IMR-90 (cell line): ENCODE measurements at regions not wholly inside any gene's neighbourhood (a gene's known extent, or its start where the extent isn't known, plus 50 kb on each side); places are given as distances from the start of the nearest gene placed in this dataset.

Experiments
- ATAC-seq: fragments of 200-7000 bp; cut with Tn5 transposase; 2 replicates; pipeline ENCODE4 v1.9.1; 2020; ENCODE audit warnings: low read depth, mild to moderate bottlenecking, moderate library complexity
- BruUV-seq: library from RNA; stranded (reverse); fragments of 400-500 nt; replicated peaks from 2 replicates; lab custom pipeline; 2021; lab: Mats Ljungman, UMichigan
- CTCF ChIA-PET: fragments of 300-600 bp; formaldehyde crosslinking; extraction: SDS; loops from one replicate; lab custom pipeline; 2021; ENCODE audit warnings: antibody characterized with exemption; lab: Yijun Ruan, JAX
- POLR2A ChIA-PET: fragments of 300-600 bp; sonication (Branson Sonifier 250); formaldehyde crosslinking; loops from one replicate; lab custom pipeline; 2022; ENCODE audit warnings: antibody characterized with exemption; ENCODE audit not compliant: unreplicated experiment; lab: Charles Lee
- DNase-seq: peaks from one replicate; pipeline ENCODE4 v3.0.0; 2013
- H2AFZ ChIP-seq: replicated peaks from 2 replicates; pipeline ENCODE3; 2013; ENCODE audit warnings: low read length, mild to moderate bottlenecking; ENCODE audit not compliant: poor library complexity
- H2AK5ac ChIP-seq: 2 replicates; pipeline ENCODE4 v1.6.1; 2013; ENCODE audit warnings: low read depth, low read length, inconsistent platforms
- H2AK9ac ChIP-seq: replicated peaks from 2 replicates; pipeline ENCODE3; 2013; ENCODE audit warnings: mild to moderate bottlenecking, low read depth, low read length, moderate library complexity; ENCODE audit not compliant: poor library complexity
- H2BK120ac ChIP-seq: 2 replicates; pipeline ENCODE4 v1.6.1; 2013; ENCODE audit warnings: low read depth, low read length, inconsistent platforms
- H2BK15ac ChIP-seq: 3 replicates; pipeline ENCODE4 v1.6.1; 2013; ENCODE audit warnings: low read depth, low read length, inconsistent platforms
- H2BK20ac ChIP-seq: 2 replicates; pipeline ENCODE4 v1.6.1; 2013; ENCODE audit warnings: low read depth, mild to moderate bottlenecking, inconsistent platforms, low read length, moderate library complexity
- H2BK5ac ChIP-seq: 2 replicates; pipeline ENCODE4 v1.6.1; 2013; ENCODE audit warnings: mild to moderate bottlenecking, low read depth, low read length, inconsistent platforms; ENCODE audit not compliant: poor library complexity, severe bottlenecking
- H3K14ac ChIP-seq: replicated peaks from 2 replicates; pipeline ENCODE4 v1.6.1; 2013; ENCODE audit warnings: low read depth, low read length, inconsistent platforms
- H3K18ac ChIP-seq: 2 replicates; pipeline ENCODE4 v1.6.1; 2013; ENCODE audit warnings: low read depth, low read length, control low read depth
- H3K23ac ChIP-seq: 2 replicates; pipeline ENCODE4 v1.6.1; 2013; ENCODE audit warnings: low read depth, low read length, inconsistent platforms
- H3K27ac ChIP-seq: 2 replicates; pipeline ENCODE4 v1.5.1; 2013; ENCODE audit warnings: mild to moderate bottlenecking, control low read depth, low read length; ENCODE audit not compliant: insufficient read depth
- H3K27me3 ChIP-seq: 2 replicates; pipeline ENCODE4 v1.6.1; 2013; ENCODE audit warnings: low read length; ENCODE audit not compliant: control insufficient read depth, insufficient read depth
- H3K36me3 ChIP-seq: 2 replicates; pipeline ENCODE4 v1.6.1; 2013; ENCODE audit warnings: low read length, mixed read lengths; ENCODE audit not compliant: control insufficient read depth, insufficient read depth
- H3K4ac ChIP-seq: 2 replicates; pipeline ENCODE4 v1.6.1; 2013; ENCODE audit warnings: low read depth, low read length, inconsistent platforms
- H3K4me1 ChIP-seq: 2 replicates; pipeline ENCODE4 v1.6.1; 2013; ENCODE audit warnings: low read length, mixed read lengths; ENCODE audit not compliant: control insufficient read depth, insufficient read depth
- H3K4me2 ChIP-seq: 2 replicates; pipeline ENCODE4 v1.6.1; 2013; ENCODE audit warnings: low read depth, mild to moderate bottlenecking, control low read depth, low read length, moderate library complexity
- H3K4me3 ChIP-seq: 2 replicates; pipeline ENCODE4 v1.5.1; 2013; ENCODE audit warnings: low read depth, mild to moderate bottlenecking, control low read depth, low read length, moderate library complexity; ENCODE audit not compliant: insufficient read depth
- H3K56ac ChIP-seq: 2 replicates; pipeline ENCODE4 v1.6.1; 2013; ENCODE audit warnings: low read length, inconsistent platforms; ENCODE audit not compliant: insufficient read depth; ENCODE audit errors: extremely low read depth
- H3K79me1 ChIP-seq, 2 experiments: 2 replicates each; pipeline ENCODE4 v1.6.1; 2013; ENCODE audit warnings: low read length in 2 of 2, inconsistent platforms in 1 of 2, low read depth in 1 of 2
- H3K9ac ChIP-seq: 2 replicates; pipeline ENCODE4 v1.6.1; 2013; ENCODE audit warnings: low read depth, low read length, control low read depth
- H3K9me1 ChIP-seq: 2 replicates; pipeline ENCODE4 v1.6.1; 2013; ENCODE audit warnings: low read length, inconsistent platforms; ENCODE audit not compliant: insufficient read depth
- H3K9me3 ChIP-seq: 2 replicates; pipeline ENCODE4 v1.6.1; 2013; ENCODE audit warnings: low read length; ENCODE audit not compliant: control insufficient read depth, insufficient read depth
- H4K20me1 ChIP-seq: 2 replicates; pipeline ENCODE4 v1.6.1; 2013; ENCODE audit warnings: low read length, inconsistent platforms; ENCODE audit not compliant: insufficient read depth
- H4K5ac ChIP-seq: 2 replicates; pipeline ENCODE4 v1.6.1; 2013; ENCODE audit warnings: mild to moderate bottlenecking, low read depth, low read length, control low read depth
- H4K8ac ChIP-seq, 2 experiments: 2 replicates each; pipeline ENCODE4 v1.6.1; 2013; ENCODE audit warnings: low read depth in 2 of 2, low read length in 2 of 2, control low read depth in 1 of 2, inconsistent platforms in 1 of 2
- H4K91ac ChIP-seq: 2 replicates; pipeline ENCODE4 v1.6.1; 2013; ENCODE audit warnings: low read depth, low read length, inconsistent platforms; ENCODE audit not compliant: insufficient read depth
- MAFK ChIP-seq: IDR thresholded peaks from 2 replicates; pipeline ENCODE4 v1.6.1; 2012; ENCODE audit warnings: low read depth, low read length, improper control_type of control experiment
- MXI1 ChIP-seq: IDR thresholded peaks from 2 replicates; pipeline ENCODE4 v1.6.1; 2012; ENCODE audit warnings: low read depth, mild to moderate bottlenecking, low read length, moderate library complexity, borderline replicate concordance
- RCOR1 ChIP-seq: IDR thresholded peaks from 2 replicates; pipeline ENCODE4 v1.6.1; 2012; ENCODE audit warnings: mild to moderate bottlenecking, low read length, improper control_type of control experiment; ENCODE audit not compliant: insufficient replicate concordance
- SMC3 ChIP-seq: fragments of 150-350 bp; IDR thresholded peaks from 2 replicates; pipeline ENCODE4 v1.6.1; 2016; ENCODE audit warnings: low read depth, mild to moderate bottlenecking, antibody characterized with exemption, low read length, moderate library complexity
- WGBS, 2 experiments: methylation state at CpG; one replicate each; pipeline versions ENCODE4 v1.1.5 to v1.1.7; 2013; ENCODE audit warnings: missing lambda C conversion rate in 2 of 2; ENCODE audit not compliant: insufficient read length in 1 of 2; ENCODE audit errors: extremely low coverage in 2 of 2; 5-methylcytosine and 5-hydroxymethylcytosine counted together
- dilution Hi-C: fragments of 300-500 bp; cut with HindIII; formaldehyde crosslinking; loops from one replicate; pipeline ENCODE4 v1.14.3; 2018; ENCODE audit warnings: low sequenced_read_pairs; ENCODE audit not compliant: unreplicated experiment
- in situ Hi-C: fragments of 300-500 bp; cut with MboI; formaldehyde crosslinking; loops from 3 replicates; pipeline ENCODE4 v1.14.3; 2019; ENCODE audit warnings: low sequenced_read_pairs, inconsistent platforms, mixed read lengths
- intact Hi-C: fragments of 100-400 bp; cut with micrococcal nuclease; formaldehyde crosslinking; loops from 2 replicates; pipeline ENCODE4 v1.10.0; 2022

DNA sequence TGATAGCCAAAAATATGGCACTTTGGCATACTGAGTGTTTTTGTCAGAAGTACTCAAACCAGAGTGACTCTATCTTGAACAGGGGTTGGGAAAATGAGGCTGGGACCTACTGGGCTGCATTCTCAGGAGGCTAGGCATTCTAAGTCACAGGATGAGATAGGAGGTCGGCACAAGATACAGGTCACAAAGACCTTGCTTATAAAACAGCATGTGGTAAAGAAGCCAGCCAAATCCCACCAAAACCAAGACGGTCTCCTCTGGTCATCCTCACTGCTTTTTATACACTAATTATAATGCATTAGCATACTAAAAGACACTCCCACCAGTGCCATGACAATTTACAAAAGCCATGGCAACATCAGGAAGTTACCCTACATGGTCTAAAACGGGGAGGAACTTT is 985.1 kb downstream of the HACE1 start:
- in situ Hi-C loops (no loop called here), dilution Hi-C loops (no loop called here), intact Hi-C loops (no loop called here)
- H3K79me1 ChIP-seq = no peaks in the 10 kb centered on the region
- ChIA-PET CTCF (no interaction called here), POLR2A (no interaction called here)
- DNase-seq (no peak), ATAC-seq (no peak)
- no peak overlapping the region for H3K27ac ChIP-seq
- no peak overlapping the region for H3K23ac ChIP-seq
- H2AK9ac ChIP-seq = no peak overlapping the region
- H2AK5ac ChIP-seq = no peak overlapping the region
- no peak overlapping the region for H3K56ac ChIP-seq
- H4K20me1 ChIP-seq = no peaks in the 10 kb centered on the region
- no TSS peak for BruUV-seq
- H2AFZ ChIP-seq = no peak overlapping the region
- no peak overlapping the region for H2BK5ac ChIP-seq
- no peaks in the 10 kb centered on the region for H3K4me1 ChIP-seq
- H3K9ac ChIP-seq = no peak overlapping the region
- no peaks in the 10 kb centered on the region for H3K9me1 ChIP-seq
- H3K18ac ChIP-seq = no peak overlapping the region
- no peak overlapping the region for H4K8ac ChIP-seq
- no peak overlapping the region for H2BK15ac ChIP-seq
- H3K4ac ChIP-seq = no peak overlapping the region
- TF ChIP-seq MAFK (no peak), SMC3 (no peak), RCOR1 (no peak), MXI1 (no peak)
- H3K36me3 ChIP-seq = no peaks in the 10 kb centered on the region
- no peak overlapping the region for H2BK120ac ChIP-seq
- H4K5ac ChIP-seq = no peak overlapping the region
- H3K4me3 ChIP-seq = no peak overlapping the region
- H4K91ac ChIP-seq = no peak overlapping the region
- no peak overlapping the region for H3K14ac ChIP-seq
- WGBS, 2 experiments = no CpG with 5 or more reads among the region's 3 CpGs
- H3K27me3 ChIP-seq = no peaks in the 10 kb centered on the region
- H2BK20ac ChIP-seq = no peak overlapping the region
- peaks cover 10% of the 10 kb centered on the region; the same call in 1 of the 2 replicates for H3K9me3 ChIP-seq
- H3K4me2 ChIP-seq = no peak overlapping the region
